Kidney (tissue), 13 donors: ENCODE measurements at regions not wholly inside any gene's neighbourhood (a gene's known extent, or its start where the extent isn't known, plus 50 kb on each side); places are given as distances from the start of the nearest gene placed in this dataset.

Experiments
- DNase-seq, 5 donors: peaks; one replicate each; pipeline ENCODE4 v3.0.0-alpha.2; 2013 to 2020
- FAIRE-seq: peaks from 2 replicates; lab custom pipeline; 2012; peaks lifted over from hg19 to GRCh38; lab: Jason Lieb, UNC
- H3K27ac ChIP-seq, 2 donors: one replicate each; pipeline ENCODE4 v1.7.0; 2013; ENCODE audit warnings: low read depth in 2 of 2, low read length in 2 of 2, inconsistent platforms in 1 of 2
- H3K27me3 ChIP-seq: one replicate; pipeline ENCODE4 v1.7.1; 2013; ENCODE audit warnings: low read length, inconsistent platforms; ENCODE audit not compliant: control insufficient read depth, insufficient read depth
- H3K36me3 ChIP-seq, 3 donors: one replicate each; pipeline versions ENCODE4 v1.7.0 to v1.7.1; 2013; ENCODE audit warnings: low read length in 3 of 3, control low read depth in 1 of 3, inconsistent platforms in 1 of 3; ENCODE audit not compliant: insufficient read depth in 3 of 3, control insufficient read depth in 2 of 3
- H3K4me1 ChIP-seq, 3 donors: one replicate each; pipeline versions ENCODE4 v1.7.0 to v1.7.1; 2013; ENCODE audit warnings: low read length in 3 of 3, inconsistent platforms in 1 of 3, low read depth in 1 of 3; ENCODE audit not compliant: control insufficient read depth in 2 of 3, insufficient read depth in 2 of 3
- H3K4me3 ChIP-seq, 3 donors: one replicate each; pipeline versions ENCODE4 v1.7.0 to v1.8.1; 2013; ENCODE audit warnings: low read length in 3 of 3, control low read depth in 1 of 3, inconsistent platforms in 1 of 3
- H3K9ac ChIP-seq, 3 donors: one replicate each; pipeline versions ENCODE4 v1.7.0 to v1.7.1; 2013; ENCODE audit warnings: low read length in 3 of 3, control low read depth in 1 of 3, inconsistent platforms in 1 of 3
- H3K9me3 ChIP-seq, 3 donors: one replicate each; pipeline versions ENCODE4 v1.7.0 to v1.7.1; 2013; ENCODE audit warnings: low read length in 3 of 3, control low read depth in 1 of 3, inconsistent platforms in 1 of 3; ENCODE audit not compliant: control insufficient read depth in 2 of 3, insufficient read depth in 1 of 3
- CTCF ChIP-seq: IDR thresholded peaks from 3 replicates; pipeline ENCODE4 v1.5.1; 2012; ENCODE audit warnings: mild to moderate bottlenecking, moderate library complexity, borderline replicate concordance; ENCODE audit not compliant: insufficient read depth; ENCODE audit errors: extremely low read depth
- intact Hi-C: fragments of 100-400 bp; cut with DNase I; formaldehyde crosslinking; loops from one replicate; pipeline ENCODE4 v1.11.1; 2022
- donor health status: control.
- donor health status: control.
- donor health status: control.
- donor health status: control.
- donor health status: control.
- donor health status: DM: yes; HTN: yes; CAD: no.
- donor health status: Normal renal cell carcinoma (clear cell type).

- no peak overlapping the region for H3K4me3 ChIP-seq
- H3K4me1 ChIP-seq: no peaks in the 10 kb centered on the region
- H3K9me3 ChIP-seq: no peaks in the 10 kb centered on the region
- DNase-seq: no peak
- no peaks in the 10 kb centered on the region for H3K36me3 ChIP-seq
- H3K9ac ChIP-seq: no peak overlapping the region
- H3K27me3 ChIP-seq: no peaks in the 10 kb centered on the region
- no peak for TF ChIP-seq CTCF
- intact Hi-C loops: no loop called here
- H3K27ac ChIP-seq: no peak overlapping the region
- FAIRE-seq: no peak
These were observed 319.6 kb upstream of the POU3F2 start for GRCh38 chr6:98514796-98515195.

GRCh38 chr6:98516206-98516605, 318.2 kb upstream of the POU3F2 start:
- Histone ChIP-seq H3K27me3 (no peaks in the 10 kb centered on the region), H3K9ac (no peak overlapping the region), H3K36me3 (no peaks in the 10 kb centered on the region), H3K4me1 (no peaks in the 10 kb centered on the region), H3K9me3 (no peaks in the 10 kb centered on the region), H3K4me3 (no peak overlapping the region), H3K27ac (no peak overlapping the region)
- FAIRE-seq (no peak), DNase-seq (no peak)
- TF ChIP-seq CTCF: no peak
- intact Hi-C loops: no loop called here

GRCh38 chr6:98516866-98517265, 317.5 kb upstream of the POU3F2 start:
- DNase-seq (no peak), FAIRE-seq (no peak)
- H3K4me1 ChIP-seq: no peaks in the 10 kb centered on the region
- no peaks in the 10 kb centered on the region for H3K27me3 ChIP-seq
- H3K27ac ChIP-seq: no peak overlapping the region
- no peaks in the 10 kb centered on the region for H3K9me3 ChIP-seq
- no peak overlapping the region for H3K4me3 ChIP-seq
- no peak overlapping the region for H3K9ac ChIP-seq
- TF ChIP-seq CTCF: no peak
- H3K36me3 ChIP-seq: no peaks in the 10 kb centered on the region
- intact Hi-C loops: no loop called here

GRCh38 chr6:98525860-98526259, 308.5 kb upstream of the POU3F2 start:
- intact Hi-C loops: no loop called here
- no peak for FAIRE-seq

More at GRCh38 chr6:98525860-98526259, 308.5 kb upstream of the POU3F2 start:
- no peaks in the 10 kb centered on the region for H3K9me3 ChIP-seq
- no peaks in the 10 kb centered on the region for H3K4me1 ChIP-seq
- H3K9ac ChIP-seq: no peak overlapping the region
- DNase-seq: no peak
- H3K27ac ChIP-seq: no peak overlapping the region
- no peak for TF ChIP-seq CTCF
- H3K4me3 ChIP-seq: no peak overlapping the region
- H3K36me3 ChIP-seq: no peaks in the 10 kb centered on the region
- no peaks in the 10 kb centered on the region for H3K27me3 ChIP-seq
